ENCODE measurements at regions not wholly inside any gene's neighbourhood (a gene's known extent, or its start where the extent isn't known, plus 50 kb on each side); places are given as distances from the start of the nearest gene placed in this dataset.

DNA sequence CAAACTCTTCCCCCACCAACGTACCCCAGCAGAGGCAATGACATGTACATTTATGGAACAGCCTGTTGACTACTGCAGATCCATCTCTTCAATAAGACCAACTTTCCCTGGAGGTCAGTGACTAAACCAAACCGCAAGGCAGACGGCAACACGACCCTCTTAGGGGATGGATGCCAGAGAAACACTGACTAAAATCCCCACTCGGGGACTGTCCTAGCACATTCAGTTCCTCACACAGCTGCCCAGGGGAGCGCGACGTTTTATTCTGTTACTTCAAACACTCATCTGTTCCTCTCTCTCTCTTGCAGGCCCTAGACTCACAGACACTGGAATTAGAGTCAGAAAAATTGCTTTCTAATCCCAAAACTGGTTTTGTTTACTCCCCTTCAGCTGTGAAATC lies 146.5 kb upstream of the PRSS1 start:
- TF ChIP-seq, protein P1, sequence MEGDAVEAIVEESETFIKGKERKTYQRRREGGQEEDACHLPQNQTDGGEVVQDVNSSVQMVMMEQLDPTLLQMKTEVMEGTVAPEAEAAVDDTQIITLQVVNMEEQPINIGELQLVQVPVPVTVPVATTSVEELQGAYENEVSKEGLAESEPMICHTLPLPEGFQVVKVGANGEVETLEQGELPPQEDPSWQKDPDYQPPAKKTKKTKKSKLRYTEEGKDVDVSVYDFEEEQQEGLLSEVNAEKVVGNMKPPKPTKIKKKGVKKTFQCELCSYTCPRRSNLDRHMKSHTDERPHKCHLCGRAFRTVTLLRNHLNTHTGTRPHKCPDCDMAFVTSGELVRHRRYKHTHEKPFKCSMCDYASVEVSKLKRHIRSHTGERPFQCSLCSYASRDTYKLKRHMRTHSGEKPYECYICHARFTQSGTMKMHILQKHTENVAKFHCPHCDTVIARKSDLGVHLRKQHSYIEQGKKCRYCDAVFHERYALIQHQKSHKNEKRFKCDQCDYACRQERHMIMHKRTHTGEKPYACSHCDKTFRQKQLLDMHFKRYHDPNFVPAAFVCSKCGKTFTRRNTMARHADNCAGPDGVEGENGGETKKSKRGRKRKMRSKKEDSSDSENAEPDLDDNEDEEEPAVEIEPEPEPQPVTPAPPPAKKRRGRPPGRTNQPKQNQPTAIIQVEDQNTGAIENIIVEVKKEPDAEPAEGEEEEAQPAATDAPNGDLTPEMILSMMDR (IDR thresholded peaks at IDR 0.05; ENCODE audit: insufficient read depth, low read length), result no peak
- TF ChIP-seq, protein P2, sequence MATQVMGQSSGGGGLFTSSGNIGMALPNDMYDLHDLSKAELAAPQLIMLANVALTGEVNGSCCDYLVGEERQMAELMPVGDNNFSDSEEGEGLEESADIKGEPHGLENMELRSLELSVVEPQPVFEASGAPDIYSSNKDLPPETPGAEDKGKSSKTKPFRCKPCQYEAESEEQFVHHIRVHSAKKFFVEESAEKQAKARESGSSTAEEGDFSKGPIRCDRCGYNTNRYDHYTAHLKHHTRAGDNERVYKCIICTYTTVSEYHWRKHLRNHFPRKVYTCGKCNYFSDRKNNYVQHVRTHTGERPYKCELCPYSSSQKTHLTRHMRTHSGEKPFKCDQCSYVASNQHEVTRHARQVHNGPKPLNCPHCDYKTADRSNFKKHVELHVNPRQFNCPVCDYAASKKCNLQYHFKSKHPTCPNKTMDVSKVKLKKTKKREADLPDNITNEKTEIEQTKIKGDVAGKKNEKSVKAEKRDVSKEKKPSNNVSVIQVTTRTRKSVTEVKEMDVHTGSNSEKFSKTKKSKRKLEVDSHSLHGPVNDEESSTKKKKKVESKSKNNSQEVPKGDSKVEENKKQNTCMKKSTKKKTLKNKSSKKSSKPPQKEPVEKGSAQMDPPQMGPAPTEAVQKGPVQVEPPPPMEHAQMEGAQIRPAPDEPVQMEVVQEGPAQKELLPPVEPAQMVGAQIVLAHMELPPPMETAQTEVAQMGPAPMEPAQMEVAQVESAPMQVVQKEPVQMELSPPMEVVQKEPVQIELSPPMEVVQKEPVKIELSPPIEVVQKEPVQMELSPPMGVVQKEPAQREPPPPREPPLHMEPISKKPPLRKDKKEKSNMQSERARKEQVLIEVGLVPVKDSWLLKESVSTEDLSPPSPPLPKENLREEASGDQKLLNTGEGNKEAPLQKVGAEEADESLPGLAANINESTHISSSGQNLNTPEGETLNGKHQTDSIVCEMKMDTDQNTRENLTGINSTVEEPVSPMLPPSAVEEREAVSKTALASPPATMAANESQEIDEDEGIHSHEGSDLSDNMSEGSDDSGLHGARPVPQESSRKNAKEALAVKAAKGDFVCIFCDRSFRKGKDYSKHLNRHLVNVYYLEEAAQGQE (IDR thresholded peaks at IDR 0.05; ENCODE audit: insufficient replicate concordance, low read depth), result no peak
- no peak for TF ChIP-seq POLR2AphosphoS5 (IDR thresholded peaks at IDR 0.05; ENCODE audit: low read depth)
